ENCODE measurements at regions not wholly inside any gene's neighbourhood (a gene's known extent, or its start where the extent isn't known, plus 50 kb on each side); places are given as distances from the start of the nearest gene placed in this dataset.
A peak's percentile ranks its signal among the peaks of the same experiment; 100 is the strongest.

DNA sequence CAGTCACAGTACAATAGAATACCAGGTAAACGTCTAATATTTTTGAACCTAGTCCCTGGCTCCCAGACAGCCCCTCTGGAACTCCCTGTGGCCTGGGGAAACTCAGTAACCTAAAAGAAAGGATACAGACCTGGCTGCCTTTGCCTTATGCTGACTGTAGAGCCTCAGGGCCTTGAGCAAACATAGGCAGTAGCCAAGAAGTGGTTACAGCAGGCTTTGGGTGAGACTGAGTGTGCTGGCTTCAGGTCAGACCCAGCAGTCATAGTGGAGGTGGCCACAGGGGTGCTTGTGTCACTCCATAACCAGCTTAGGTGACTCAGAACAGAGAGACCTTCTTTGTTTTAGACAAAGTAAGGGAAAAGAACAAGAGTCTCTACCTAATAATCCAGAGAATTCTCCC, 141.8 kb upstream of the PRDX4 start:
- DNase-seq (ENCODE audit: low spot score) (no peak), FAIRE-seq (no peak)

DNA sequence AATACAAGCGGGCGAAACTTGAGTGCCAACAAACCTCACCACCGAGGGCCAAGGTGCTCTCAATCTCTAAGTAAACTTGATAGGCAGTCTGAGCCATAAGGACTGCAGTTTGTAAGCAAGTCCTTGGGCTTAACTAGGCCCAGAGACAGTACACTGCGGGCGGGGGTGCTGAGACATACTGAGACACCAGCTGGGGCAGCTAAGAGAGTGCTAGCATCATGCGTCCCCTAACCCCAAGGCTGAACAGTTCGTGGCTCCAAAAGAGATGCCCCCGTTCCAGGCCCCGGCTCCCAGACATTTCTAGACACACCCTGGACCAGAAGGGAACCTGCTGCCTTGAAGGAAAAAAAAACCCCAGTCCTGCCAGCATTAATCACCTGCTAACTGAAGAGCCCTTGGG, 126.8 kb upstream of the PRDX4 start:
- FAIRE-seq (no peak), DNase-seq (ENCODE audit: low spot score) (no peak)

DNA sequence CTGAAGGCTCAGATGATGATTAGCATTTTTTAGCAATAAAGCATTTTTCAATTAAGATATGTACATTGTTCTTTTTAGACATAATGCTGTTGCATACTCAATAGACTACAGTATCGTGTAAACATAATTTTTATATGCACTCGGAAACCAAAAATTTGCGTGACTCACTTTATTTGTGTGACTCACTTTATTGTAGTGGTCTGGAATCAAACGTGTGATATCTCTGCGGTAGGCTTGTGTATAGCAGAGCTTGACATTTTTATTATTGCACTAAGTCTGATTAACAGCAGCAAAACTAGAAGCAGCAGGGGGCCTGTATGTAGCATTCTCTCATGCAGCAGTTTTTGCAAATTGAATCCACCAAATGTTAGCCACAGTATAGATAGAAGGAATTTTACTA, 119.1 kb upstream of the PRDX4 start:
- no peak for DNase-seq (ENCODE audit: low spot score)
- peak; percentile 4 for FAIRE-seq

DNA sequence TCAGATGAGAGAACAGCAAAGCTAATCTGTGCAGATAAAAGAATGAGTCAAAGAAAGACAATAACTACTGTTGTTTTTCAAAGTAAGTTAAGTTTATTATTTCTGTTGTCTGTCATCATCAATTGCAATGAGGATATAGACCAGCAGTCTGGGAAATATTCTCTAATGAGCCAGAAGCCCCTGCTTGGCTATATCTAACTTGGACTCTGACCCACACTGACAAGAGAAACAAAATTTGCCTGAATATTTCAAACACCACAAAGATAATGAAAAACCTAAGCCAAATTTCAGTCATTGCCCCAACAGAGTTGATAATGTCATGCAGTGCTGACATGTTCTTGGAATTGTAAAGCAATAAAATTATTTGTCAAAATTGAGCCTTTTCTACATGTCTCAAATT, 115.0 kb upstream of the PRDX4 start:
- no peak for DNase-seq (ENCODE audit: low spot score)
- FAIRE-seq = no peak

DNA sequence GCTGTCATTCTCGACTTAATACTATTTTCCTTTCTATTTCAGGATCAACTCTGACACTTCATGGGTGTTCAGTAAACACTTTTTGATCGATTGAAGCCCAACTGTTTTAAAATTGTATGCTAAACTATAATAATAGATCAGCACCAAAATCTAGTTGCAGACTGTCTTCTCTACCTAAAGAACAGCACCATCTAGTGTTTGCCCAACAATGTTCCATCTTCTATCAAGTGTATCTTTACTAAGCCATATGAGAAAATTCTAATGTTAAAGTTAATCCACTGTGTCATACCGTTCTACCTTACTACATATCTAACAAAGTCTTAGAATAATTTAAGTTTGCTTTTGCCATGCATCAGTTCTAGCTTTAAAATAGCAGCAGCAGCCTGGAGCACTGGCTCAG, 113.0 kb upstream of the PRDX4 start:
- peak; percentile 84 for FAIRE-seq
- DNase-seq (ENCODE audit: low spot score) = peak; percentile 21

DNA sequence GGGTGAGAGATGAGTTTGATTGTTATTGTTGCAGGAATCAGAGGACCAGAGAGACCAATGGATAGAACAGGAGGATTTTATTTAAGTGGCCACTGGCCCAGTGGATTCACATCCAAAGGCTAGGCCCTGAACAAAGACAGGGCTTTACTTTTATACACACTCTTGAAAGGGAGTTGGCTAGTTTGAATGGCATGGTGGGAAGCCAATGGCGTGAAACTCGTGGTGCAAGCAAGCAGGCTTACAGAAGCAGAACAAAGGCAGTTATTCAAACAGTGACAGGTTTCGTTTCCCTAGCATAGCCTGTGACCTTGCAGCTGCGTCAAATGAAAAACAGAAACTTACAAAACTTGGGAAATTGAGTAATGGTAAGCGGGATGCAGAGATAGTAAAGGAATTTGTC, 110.2 kb upstream of the PRDX4 start:
- DNase-seq (ENCODE audit: low spot score) (no peak), FAIRE-seq (no peak)

DNA sequence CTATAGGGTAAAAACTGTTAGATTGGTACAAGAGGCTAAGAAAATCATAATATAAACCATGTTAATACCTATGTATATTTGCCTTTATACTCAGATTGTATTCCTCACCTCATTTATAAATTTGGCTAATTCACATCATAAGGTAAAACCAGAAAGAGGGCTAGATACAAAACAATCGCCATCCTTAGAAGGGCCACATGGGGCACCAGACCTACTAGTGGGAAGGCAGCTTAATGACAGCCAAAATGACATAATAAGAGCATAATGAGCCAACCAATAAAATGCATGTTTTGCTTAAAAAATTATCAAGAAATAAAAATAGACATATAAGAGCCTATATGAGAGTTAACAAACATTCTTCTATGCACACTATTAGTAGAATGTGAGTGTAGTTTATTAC, 107.3 kb upstream of the PRDX4 start:
- FAIRE-seq (no peak), DNase-seq (ENCODE audit: low spot score) (no peak)

DNA sequence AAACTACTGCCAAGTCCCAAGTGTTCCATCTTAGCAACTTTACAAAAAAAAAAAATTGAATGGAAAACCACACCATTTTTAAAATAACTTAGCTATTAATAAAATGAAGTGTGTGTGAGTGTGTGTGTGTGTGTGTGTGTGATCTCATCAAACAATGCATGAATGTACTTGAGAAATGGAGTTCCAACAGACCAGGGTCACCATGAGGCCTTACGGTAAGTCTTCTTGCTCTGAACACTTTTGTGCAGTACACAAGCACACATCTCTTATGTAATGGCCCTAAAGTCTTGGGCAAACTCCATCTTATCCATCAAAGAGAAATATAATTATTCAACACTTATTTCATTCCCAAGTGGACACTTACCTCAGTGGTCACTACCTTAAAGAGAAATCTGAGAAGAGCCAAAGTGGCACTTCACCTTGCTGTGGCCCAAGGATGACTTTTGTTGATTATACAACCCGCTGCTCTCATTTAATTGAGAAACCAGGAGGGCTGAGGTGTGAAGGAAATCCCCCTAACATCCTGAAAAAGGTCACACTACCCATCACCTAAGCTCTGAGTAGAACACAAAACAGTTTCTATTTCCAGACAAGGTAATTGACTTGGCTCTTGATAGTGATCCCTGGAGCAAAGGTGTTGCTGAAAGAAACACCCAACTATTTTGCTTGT, 96.5 kb upstream of the PRDX4 start:
- FAIRE-seq (no peak), DNase-seq (ENCODE audit: low spot score) (no peak)

DNA sequence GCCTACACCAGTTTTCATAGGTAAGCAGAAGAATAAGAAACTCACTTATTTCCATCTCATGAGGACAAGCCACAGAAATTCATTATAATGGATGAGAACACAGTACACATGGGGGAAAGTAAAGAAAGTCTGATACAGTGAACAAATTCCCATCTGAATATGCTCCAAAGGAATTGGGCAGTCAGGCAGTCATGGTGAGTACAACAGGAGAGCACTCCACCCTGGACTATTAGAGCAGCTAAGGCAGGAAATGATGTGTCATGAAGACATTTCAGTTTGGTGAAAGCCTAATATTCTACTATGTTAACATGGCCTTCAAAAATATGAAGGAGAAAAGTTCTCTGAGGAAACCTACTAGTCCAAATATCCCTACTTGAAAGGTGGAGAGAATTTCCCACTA, 92.0 kb upstream of the PRDX4 start:
- DNase-seq (ENCODE audit: low spot score) (no peak), FAIRE-seq (no peak)

DNA sequence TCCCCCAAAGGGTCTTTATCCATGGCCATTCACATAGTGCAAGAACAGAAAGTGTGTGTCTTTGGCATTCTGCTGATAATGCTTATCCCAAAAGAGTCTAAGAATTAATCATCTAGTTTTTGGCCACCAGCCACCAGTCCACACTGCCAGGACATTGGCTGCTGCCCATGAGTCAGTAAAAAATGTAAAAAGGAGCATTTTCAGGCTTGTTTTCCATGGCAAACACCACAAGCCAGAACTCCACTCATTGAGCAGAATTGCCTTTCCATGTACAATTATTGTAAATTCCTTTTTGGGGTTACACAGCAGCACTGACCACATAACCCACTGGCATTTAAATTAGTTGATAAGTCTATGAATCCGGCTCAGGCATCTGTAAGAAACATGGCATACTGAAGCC, 89.2 kb upstream of the PRDX4 start:
- DNase-seq (ENCODE audit: low spot score) (no peak), FAIRE-seq (no peak)

DNA sequence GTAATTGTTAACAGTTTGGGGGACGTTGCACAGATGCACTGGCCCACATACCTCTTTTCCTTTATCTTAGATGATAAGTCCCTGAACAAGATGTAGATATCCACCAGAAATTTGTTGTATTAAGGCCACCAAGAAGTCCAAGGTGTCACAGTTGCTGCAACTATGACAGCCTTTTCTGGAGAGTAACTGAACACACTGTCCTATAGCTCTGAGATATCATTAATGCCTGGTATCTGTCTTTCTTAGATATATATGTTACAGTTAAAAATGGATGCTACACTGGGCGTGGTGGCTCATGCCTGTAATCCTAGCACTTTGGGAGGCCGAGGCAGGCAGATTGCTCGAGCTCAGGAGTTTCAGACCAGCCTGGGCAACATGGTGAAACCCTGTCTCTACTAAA, 77.8 kb upstream of the PRDX4 start:
- FAIRE-seq = no peak
- no peak for DNase-seq (ENCODE audit: low spot score)

DNA sequence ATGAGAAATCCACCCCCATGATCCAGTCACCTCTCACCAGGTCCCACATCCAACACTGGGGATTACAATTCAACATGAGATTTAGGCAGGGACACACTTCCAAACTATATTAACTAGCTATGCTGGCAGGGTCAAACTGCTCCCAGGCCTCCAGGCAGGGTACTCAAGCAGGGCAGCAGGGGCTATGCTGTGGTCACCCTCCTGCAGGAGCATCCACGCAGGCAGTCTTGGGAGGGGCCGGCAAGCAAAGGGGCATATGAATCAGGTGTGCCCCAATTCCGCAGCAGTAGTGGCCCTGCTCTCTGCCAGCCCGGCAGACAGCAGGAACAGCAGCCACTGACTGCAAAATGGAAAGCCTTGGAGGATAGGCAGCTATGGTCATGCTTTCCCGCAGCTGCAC, 74.6 kb upstream of the PRDX4 start:
- FAIRE-seq (no peak), DNase-seq (ENCODE audit: low spot score) (no peak)

DNA sequence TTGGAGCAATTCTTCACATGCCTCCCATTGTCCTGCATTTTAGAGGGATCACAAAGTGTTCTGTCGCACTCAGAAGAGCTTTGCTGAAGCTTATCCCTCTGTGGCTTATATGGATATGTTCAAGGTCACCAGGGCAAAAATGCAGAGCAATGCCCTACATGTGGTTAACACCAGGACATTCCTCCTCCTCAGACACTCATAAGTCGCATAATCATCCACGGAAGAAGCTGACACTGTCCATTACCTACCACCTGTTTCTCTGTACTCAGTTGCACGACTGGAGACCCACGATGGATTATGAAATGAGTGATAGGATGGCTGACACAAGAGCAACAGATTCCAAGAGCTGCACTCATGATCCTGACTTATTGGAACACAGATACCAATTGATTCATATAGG, 68.7 kb upstream of the PRDX4 start:
- no peak for DNase-seq (ENCODE audit: low spot score)
- no peak for FAIRE-seq

DNA sequence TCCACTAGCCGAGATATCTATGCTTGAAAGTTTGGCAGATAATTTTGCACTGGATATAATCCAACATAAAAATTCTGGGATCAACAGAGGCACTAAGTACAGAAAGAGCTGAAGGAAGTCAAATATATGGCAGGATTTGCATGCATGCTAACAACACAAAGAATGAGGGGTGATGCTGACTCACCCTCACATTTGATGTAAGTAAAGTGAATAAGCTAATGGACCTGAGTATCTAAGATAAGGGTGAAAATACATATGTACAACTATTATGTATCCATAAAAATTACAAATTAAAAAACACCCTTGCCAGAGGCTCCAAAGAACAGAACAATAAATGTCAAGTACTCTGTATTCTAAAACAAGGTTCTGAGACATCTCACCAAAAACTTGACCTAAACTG, 63.8 kb upstream of the PRDX4 start:
- FAIRE-seq = no peak
- no peak for DNase-seq (ENCODE audit: low spot score)

DNA sequence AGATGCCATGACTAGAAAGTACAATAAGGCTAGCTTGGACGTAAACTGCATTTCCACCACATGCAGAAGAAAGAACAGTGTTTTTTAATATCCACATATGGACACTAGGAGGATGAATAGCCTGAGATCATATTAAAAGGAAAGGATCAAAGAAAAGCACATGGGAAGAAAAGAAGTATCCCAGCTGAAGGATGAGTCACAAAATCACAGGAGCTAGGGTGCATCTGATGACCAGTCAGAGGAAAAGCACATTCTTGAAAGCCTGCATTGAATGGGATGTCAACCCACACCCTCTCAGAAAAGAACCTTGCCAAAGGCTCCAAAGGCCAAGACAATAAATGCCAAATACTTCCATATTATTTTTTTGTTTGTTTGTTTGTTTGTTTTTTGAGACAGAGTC, 56.8 kb upstream of the PRDX4 start:
- FAIRE-seq = no peak
- no peak for DNase-seq (ENCODE audit: low spot score)

DNA sequence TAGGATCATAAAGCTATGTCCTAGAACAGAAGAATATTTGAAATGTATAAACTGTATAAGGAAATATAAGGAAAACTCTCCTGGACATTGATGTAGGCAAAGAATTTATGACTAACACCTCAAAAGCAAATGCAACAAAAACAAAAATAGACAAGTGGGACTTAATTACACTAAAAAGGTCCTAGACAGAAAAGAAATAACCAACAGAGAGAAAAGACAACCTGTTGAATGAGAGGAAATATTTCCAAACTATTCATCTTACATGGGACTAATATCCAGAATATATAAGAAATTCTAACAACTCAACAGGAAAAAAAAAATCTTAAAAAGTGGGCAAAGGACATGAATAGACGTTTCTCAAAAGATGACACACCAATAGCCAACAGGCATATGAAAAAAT, 54.4 kb upstream of the PRDX4 start:
- DNase-seq (ENCODE audit: low spot score) = no peak
- no peak for FAIRE-seq

DNA sequence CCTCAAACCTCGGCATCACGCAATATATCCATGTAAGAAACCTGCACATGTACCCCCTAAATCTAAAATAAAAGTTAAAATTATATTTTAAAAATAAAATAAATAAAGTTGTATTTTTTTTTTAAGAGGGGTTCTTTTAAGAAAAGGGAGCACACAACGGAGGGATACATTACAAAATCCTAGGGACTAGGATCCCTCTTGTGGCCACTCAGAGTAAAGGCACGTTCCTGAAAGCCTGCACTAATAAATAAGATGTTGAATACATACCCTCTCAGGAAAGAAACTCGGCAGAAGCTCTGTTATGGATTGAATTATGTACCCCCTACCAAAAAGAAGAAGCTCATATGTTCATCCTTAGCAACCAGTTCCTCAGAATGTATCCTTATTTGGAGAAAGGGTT, 50.9 kb upstream of the PRDX4 start:
- FAIRE-seq = peak; percentile 77
- DNase-seq (ENCODE audit: low spot score) = peak; percentile 7
